ENCODE measurements at regions not wholly inside any gene's neighbourhood (a gene's known extent, or its start where the extent isn't known, plus 50 kb on each side); places are given as distances from the start of the nearest gene placed in this dataset.
"Not testable (repeated sequence)": the region's sequence is repeated elsewhere in the genome, so short reads cannot be mapped to it uniquely, and the experiment has no call there.

DNA sequence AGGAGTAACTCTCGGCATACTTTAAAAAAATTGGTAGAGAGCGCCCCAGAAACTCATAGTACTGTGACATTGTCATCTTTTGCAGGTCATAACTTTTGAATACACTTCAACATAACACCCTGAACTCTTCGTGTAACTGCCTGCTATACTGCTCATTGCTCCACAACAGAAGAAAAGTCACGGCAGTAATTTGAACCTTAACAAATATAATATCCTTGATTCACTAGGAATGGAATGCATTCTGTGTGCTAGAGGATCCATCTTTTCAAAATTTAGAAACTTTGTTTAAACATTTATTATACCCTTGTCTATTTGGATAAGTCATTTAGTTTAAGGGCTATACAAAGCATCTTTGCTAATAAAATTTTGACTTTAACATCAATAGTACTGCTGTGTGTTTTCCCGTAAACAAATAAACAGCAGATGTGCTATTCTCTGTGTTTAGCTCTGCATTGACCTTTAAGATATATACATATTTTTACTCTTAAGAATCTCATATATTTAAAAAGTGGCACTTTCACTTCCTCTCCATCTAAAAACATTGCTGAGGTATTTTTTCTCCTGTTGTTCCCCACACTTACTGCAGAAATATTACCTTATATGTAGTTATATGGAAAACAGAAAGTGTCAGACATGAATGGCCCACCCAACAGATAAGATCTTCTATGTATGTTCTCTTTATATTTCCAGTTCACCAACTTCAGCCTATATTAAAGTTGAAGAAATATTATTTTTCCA, 217.6 kb upstream of the TMEM229A start:
- DNase-seq (ENCODE audit: low read depth, low spot score): no peak

DNA sequence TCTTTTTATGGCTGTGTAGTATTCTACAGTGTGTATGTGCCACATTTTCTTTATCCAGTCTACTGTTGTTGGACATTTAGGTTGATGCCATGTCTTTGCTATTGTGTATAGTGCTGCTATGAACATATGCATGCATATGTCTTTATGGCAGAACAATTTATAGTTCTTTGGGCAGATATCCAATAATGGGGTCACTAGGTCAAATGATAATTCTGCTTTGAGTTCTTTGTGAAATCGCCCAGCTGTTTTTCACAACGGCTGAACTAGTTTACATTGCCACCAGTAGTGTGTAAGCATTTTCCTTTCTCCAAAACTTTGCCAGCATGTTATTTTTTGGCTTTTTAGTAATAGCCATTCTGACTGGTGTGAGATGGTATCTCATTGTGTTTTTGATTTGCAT, 214.8 kb upstream of the TMEM229A start:
- DNase-seq (ENCODE audit: low read depth, low spot score): no peak

DNA sequence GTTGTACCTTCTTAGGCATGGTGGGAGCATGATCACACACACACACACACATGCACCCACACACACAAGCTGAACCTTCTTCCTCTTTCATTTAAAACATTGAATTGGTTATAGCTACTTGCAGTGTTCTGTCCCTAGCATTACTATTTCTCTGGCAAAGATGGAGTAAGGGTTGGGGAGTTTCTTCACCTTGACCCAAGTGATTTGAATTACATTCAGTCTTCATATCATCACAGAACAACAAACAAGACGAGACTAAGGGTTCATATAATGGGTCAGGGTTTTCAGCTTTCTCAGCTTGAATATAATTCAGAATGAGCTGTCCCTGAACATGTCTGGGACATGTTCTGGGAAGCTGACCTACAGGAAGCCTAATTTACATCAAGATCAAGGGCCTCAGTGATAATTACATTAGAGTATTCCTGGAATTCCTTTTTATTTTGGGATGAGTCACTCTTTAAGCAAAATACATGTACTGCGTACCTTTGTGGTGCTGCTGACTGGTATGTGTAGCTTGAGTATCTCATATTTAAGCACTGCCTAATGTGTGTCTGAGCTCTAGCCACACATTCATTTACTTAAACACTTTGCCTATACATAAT, 213.5 kb upstream of the TMEM229A start:
- no peak for DNase-seq (ENCODE audit: low read depth, low spot score)

DNA sequence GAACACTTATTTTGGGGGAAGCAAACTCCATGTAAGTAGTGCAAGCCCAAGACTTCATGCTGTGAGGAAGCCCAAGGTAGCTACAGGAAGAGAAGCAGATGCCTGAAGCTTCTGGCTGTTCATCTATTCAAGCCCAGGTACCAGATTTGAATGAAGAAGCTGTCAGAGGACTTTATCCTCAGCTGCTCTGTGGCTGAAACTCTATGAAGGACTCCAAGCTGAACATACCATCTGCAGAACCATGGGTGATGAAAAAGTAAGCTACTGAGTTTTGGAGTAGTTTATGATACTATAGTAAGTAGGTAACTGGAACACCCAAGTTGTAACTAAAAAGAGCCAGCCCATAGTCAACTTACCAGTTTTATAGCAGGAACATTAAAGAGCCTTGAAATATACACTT, 211.6 kb upstream of the TMEM229A start:
- DNase-seq (ENCODE audit: low read depth, low spot score): not testable (repeated sequence)

DNA sequence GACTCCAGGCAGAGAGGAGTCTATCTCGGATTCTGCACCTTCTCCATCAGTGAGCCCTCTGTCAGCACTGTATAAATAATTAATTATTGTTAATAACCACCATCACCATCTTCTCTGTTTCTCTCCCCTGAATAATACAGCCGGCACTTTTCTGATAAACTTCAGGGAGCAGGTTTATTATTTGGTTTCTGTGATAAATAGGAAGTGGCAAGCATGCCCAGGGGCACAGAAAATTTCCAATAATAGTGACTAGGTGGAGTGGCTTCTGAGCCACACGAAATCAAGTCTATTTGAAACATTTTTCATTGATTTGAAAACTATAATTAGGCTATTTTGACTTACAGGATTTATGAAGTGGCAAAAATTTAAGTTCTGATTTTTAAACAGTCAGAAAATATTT, 186.8 kb upstream of the TMEM229A start:
- DNase-seq (ENCODE audit: low read depth, low spot score): no peak

DNA sequence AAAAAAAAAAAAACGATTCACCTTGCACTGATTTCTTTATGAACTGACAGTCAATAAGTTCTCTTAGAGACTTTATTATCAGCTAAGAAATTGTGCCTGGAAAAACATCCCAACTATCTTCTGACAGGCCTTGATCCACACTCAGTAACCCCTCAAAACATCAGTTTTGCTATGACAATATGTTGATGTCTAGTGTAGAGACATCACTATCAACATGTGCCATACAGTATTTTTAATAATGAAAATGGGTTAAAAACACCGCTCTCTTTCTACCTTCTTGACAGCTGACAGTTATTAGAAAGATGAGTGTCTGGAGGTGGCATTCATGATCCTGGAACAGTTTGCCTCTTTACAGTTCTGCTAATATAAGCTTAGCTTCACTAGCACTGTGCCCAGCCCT, 175.8 kb upstream of the TMEM229A start:
- no peak for DNase-seq (ENCODE audit: low read depth, low spot score)

DNA sequence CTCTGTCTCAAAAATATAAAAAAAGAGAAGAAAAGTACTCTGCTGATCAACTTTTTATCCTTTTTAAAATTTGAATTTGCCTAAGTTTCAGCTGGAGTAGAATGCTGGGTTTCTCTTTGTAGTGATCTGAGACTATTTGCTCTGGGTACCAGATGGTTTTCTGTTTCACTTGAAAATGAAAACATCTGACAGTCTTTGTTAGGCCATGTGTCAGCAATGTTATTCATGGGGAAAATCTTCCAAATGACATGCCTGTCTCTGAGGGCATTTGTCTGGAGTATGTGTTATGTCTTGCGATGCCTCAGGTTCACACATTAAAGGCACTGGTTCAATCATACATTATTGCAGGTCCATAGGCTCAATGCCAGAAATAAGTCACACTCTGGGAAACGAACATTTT, 175.3 kb upstream of the TMEM229A start:
- no peak for DNase-seq (ENCODE audit: low read depth, low spot score)

DNA sequence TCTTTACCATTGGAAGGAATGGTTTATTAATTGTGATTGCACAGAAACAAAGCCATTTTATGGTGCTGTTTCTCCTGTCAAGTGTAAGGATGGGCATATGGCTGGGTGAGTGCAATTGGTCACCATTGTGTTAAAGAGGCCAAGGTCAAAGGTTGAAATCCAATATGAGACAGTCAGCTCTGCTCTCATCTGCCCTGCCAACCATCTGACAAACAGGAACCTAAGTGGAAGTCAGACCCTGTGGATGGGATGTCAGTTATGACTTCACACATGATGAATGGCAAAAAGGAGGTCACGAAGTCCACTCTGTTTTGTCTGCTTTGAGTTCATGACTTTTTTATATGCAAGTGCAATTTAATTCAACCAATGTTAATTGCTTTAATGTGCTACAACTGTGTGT, 172.7 kb upstream of the TMEM229A start:
- no peak for DNase-seq (ENCODE audit: low read depth, low spot score)

DNA sequence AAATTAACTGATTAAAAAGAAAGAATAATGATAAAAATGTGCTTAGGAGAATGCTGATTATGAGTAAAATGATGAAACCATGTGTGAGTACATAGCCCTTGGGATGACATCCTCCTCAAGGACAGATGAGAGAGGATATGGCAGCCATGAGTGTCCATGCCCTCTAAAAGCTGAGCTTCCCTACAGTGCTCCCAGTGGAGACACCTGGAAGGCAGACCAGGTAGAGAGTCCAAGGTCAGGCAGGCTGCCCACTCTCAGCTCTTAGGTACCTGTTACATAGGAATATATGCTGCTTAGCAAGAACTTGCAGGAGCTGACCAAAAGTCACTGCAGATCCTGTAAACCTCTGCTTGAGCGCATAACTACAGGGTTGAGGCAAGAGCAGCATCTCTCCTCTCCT, 169.7 kb upstream of the TMEM229A start:
- no peak for DNase-seq (ENCODE audit: low read depth, low spot score)

DNA sequence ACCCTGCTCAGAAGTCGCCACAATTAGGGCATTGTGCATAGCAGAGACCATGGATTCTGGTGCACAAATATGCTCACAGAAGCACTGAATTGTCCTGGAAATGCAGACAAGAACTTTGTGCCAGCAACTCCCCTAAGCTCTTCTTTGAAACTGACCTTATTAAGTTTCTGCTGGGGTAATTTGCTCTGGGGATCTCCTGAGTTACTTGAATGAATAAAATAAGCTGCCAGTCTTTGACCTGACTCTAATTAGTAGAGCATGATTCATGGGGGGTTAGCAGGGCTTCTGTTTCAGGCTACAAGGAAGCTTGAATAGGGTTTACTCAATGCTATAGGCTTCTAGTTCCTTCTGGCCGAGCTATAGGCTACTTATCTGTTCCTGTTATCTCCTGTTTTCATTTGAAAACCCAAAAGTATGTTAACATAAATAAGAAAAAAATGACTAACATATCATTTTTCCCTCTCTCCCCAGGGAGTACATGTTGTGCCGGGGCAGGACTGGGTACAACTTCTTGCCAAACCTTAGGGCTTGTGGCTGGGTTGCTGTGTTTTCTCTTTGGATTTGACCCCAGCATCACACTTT, 169.0 kb upstream of the TMEM229A start:
- DNase-seq (ENCODE audit: low read depth, low spot score): no peak

DNA sequence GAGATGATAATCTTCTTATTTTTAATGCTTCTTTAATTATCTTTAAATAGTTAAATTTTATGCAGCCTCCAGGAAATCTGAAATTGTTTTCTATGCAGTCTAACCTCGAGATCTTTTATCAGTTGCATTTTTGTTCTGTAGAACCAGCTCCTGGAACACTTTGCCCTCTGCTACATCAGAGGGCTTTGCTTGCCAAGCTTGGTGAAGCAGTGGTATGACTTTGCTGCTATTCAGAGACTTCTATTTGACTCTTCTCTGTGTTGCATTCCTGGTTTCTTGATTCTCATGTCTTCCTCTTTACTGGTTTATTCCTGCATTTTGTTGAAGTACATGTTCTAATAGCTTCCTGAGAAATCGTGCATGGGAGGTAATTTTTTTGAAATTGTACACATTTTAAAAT, 163.7 kb upstream of the TMEM229A start:
- no peak for DNase-seq (ENCODE audit: low read depth, low spot score)

DNA sequence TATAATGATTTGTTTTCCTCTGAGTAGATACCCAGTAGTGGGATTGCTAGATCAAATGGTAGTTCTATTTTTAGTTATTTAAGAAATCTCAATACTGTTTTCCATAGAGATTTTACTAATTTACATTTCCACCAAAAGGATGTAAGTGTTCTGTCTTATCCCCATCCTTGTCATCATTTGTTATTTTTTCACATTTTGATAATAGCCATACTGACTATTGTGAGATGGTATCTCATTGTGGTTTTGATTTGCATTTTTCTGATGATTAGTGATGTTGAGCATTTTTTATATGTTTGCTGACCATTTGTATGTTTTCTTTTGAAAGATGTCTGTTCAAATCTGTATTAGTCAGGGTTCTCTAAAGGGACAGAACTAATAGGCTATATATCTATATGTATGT, 160.0 kb upstream of the TMEM229A start:
- no peak for DNase-seq (ENCODE audit: low read depth, low spot score)

DNA sequence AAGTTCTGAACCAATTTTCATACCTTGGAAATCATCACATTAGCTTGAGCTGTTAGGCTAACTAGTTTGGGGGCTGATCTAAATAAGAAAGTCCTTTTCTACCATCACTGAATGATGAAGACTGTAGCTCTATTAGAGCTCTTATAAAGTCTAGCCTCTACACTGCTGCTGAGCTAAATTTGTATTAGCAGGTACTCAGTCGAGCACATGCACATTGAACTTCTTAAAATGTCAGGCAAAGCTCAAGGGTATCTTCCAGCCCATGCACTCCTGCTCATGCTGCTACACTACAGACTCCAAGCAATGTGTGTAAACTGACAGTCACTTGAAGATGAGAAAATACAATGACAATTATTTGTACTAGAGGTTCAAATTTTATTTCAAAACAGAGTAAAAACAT, 158.8 kb upstream of the TMEM229A start:
- DNase-seq (ENCODE audit: low read depth, low spot score): no peak

DNA sequence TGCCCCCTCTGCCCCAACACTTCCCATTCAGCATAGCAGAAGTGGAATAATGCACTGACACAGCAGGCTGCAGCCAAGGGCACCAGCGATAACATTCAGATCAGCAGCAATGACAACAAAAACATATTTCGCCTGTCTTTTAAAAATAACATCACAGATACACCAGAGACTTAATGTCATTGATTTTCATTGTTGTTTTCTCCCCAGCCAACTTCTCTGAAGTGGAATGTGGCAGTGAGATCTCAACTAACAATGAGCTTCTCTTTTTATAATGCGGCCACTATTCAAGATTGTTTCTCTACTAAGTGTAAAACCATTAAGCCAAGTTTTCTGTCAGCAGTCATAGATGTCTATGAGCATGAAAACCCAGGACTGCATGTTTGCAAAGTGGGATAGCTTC, 158.2 kb upstream of the TMEM229A start:
- no peak for DNase-seq (ENCODE audit: low read depth, low spot score)

DNA sequence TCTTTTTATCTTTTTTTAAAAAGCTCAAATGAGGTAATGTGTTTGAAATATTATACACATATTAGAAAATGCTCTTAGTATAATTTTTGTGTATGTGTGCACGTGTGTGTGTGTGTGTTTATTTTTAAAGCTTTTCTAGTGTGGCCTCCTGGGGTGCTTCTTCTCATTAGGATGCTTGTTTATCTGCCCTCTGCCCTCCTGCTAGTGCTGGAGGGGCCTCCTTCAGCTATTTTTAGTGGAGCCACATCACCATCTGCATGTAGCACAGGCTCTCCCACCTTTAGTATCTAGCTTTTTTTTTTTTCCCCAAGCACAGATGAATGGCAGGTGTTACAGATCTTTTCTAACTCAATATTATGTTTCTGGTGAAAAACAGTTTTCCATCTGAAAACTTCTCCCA, 155.7 kb upstream of the TMEM229A start:
- no peak for DNase-seq (ENCODE audit: low read depth, low spot score)

DNA sequence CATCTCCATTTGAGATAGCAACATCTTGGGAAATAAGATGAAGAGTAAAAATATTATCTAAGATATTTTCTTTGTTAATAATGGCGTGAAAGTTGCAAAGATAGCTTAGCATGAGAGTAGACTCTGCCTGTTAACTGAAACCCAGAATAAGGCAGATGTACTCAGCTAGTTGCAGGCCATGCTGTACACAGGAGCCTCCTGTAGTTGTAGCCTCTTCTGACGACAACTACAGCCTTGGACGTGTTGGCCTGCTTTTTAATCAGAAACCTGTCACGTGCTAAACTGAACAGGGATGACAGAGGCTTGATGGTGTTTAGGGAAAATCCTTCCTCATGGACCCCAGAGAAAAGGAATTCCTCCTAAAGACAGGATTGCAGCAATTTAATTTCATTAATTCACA, 155.1 kb upstream of the TMEM229A start:
- no peak for DNase-seq (ENCODE audit: low read depth, low spot score)

DNA sequence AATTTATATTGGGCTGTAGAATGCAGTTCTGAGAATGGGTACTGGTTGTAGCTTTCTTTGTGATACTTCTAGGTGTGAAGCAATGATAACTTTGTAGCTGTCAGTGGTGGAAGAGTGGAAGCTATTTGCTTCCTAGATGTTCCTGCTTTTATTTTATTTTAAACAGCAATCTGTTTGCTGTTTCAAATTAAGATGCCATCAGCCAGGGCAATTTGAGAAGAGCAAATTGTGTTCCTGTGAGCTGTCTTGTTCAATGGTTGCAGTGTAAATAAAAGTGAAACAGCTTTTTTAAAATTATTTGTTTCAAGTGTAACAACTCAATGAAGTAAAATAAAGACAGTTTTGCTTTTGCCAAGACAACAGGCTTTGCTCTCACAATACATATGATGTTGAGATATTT, 150.8 kb upstream of the TMEM229A start:
- DNase-seq (ENCODE audit: low read depth, low spot score): no peak

DNA sequence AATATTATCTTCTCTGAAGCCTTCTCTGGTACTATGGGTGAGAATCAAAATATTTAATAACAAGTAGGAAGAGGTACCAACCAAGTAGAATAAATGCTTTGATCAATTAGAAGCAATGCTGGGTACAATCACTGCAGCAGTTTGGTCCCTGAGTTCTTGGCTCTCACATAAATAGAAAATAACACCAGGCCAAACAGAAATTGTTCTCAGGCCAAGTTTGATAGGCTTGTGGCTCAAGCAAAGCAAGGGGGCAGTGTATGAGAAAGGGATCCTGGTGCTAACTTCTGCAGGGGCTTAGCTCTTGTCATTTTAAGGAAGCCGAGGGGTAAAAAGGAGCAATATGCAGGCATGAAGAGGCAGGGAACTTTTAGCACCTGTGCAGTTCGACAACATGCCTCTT, 146.8 kb upstream of the TMEM229A start:
- DNase-seq (ENCODE audit: low read depth, low spot score): no peak

DNA sequence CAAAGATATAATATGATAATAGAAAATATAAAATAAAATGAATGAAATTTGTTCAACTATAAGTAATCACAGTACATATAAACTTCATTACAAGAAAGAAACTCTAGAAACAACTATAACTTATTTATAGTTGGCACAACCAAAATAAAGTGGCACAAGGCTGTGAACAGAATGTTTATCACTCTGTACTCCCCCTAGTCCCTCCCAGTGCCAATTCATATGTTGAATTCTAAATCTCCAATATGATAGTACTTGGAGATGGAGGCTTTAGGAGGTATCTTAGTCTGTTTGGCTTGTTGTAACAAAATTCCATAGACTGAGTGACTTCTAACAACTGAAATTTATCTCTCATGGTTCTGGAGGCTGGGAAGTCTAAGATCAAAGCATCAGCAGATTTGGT, 145.0 kb upstream of the TMEM229A start:
- no peak for DNase-seq (ENCODE audit: low read depth, low spot score)

DNA sequence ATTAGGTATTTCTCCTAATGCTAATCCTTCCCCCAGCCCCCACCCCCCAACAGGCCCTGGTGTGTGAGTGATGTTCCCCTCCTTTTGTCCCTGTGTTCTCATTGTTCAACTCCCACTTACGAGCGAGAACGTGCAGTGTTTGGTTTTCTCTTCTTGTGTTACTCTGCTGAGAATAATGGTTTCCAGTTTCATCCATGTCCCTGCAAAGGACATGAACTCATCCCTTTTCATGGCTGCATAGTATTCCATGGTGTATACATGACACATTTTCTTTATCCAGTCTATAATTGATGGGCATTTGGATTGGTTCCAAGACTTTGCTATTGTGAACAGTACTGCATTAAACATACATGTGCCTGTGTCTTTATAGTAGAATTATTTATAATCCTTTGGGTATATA, 138.9 kb upstream of the TMEM229A start:
- DNase-seq (ENCODE audit: low read depth, low spot score): not testable (repeated sequence)

DNA sequence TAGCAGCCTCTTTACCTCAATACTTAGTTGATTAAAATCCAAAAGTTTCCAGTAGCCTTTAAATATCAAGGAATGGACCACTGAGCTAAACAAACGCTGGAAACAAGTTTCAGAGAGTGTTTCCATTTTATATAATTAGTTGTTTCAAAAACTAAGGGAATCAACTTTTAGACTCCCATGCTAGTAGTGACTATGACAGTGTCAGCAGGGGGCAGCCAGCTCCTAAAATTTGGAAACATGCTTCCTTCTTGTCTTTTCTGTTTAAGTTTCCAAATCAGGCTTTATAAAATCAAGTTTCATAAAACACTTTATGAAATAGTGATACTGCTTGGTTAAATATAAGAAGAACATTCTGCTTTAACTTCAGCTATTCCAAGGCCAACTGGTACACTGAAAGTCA, 138.2 kb upstream of the TMEM229A start:
- DNase-seq (ENCODE audit: low read depth, low spot score): no peak

DNA sequence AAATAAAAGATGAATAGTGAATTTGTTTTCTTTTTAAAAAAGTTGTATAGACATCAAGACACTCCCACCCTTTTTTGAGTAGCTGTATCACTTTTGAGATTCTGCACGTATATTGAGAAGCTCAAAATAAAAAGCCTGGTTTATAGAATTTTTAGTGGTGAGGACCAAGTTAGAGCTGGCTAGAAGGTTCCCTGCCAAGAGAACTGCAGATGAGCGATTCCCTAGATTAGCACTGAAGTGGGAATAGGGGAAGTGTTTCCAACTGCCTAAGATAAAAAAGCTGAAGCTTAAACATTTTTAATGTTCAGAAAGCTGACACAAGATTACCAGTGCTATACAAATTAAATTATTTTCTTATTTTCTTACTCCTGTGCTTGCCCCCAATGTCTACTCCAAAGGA, 135.7 kb upstream of the TMEM229A start:
- no peak for DNase-seq (ENCODE audit: low read depth, low spot score)

DNA sequence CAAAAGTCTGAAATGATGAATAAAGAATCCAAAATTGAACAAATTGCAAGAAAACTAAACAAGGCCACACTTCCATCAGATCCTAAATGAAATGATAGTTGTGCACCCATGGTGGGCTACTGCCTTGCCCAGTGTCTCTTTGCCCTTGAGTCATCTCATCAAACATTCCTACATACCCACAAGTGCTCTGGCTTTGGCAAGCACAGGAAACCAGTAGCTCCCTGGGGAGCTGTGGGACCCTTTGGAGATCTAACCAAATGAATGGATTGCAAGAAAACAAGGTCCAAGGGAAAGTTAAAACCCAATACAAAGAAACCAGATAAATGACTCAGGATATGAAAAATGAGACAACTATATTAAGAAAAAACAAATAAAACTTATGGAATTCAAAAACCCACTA, 129.8 kb upstream of the TMEM229A start:
- no peak for DNase-seq (ENCODE audit: low read depth, low spot score)
